HG03575 (cell line): ENCODE measurements at regions not wholly inside any gene's neighbourhood (a gene's known extent, or its start where the extent isn't known, plus 50 kb on each side); places are given as distances from the start of the nearest gene placed in this dataset.

Experiments used
- ATAC-seq: cut with Tn5 transposase; IDR thresholded peaks from one replicate; pipeline ENCODE4 v1.9.1; 2021; ENCODE audit not compliant: unreplicated experiment, insufficient number of reproducible peaks, low FRiP score; ENCODE audit errors: extremely low read depth

DNA sequence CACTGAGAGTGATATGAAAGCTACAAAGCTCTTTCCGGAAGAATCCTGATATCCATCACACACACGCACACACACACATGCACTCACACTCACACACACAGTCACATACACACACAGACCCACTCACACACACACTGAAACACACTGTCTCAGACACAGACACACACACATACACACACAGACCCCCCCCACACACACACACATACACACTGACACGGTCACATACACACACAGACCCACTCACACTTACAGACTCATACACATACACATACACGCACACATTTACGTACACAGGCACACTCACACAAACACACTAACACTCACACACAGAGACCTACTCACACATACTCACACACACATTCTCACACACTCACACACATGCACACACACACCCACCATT is 58.6 kb downstream of the LIG4 start:
- no peak for ATAC-seq

DNA sequence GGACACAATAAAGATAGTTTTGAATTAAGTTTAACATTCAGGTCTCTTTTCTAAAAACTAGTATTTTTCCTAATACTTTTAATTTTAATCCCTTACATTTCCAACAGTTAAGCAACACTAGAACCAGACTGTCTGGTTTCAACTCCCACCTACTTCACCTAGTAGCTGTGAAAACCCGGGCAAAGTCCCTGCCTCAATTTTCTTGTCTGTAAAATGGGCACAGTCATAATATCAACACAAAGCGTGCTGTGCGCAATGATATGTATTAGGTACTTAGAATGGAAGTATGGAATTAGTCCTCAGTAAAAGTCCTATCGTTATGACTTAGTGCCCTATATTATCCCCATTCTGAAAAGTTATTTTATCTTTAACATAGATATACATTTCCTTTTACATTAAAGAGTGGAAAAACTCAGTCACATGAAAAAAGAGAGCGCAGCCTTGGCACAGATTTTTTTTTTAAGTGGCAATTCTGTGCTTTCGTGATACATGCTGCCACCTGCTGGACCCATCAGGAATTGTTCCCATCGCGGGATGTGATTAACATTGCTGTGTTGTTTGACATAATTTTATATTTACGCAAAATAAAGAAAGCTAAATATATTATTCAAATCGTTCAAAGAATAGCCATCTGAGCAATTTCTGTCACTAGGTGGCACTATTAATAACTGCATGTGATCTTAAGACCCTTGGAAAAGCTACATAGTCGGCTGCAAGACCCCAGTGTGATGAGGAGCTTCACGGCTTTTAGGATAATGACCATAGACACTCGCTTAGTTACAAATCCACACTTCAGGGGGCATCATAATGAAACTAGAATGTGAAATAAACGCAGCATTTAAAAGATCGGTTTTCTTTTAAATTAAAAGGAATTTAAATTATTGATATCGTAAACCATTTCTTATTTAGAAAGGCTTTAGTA is 59.9 kb downstream of the LIG4 start:
- ATAC-seq = no peak

DNA sequence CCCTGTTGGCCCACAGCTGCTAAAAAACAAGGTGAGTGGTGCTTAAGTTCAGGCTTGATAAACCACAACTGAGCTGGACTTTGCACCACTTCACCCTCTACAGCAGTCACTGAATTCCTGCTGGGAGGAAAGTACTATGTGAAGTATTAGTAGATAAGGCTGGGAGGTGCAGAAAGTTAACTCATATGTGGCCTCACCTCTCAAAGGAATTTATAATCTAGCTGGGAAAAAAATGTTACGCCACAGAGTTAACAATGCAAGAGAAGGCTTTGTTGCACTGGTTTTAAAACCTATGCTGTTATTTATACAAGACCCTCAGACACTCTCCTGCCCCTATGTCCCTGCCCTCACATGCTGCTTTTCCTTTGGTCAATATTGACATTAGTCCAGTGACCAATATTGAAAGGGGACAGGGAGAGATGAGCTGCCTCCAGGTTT is 60.9 kb downstream of the LIG4 start:
- ATAC-seq = no peak

DNA sequence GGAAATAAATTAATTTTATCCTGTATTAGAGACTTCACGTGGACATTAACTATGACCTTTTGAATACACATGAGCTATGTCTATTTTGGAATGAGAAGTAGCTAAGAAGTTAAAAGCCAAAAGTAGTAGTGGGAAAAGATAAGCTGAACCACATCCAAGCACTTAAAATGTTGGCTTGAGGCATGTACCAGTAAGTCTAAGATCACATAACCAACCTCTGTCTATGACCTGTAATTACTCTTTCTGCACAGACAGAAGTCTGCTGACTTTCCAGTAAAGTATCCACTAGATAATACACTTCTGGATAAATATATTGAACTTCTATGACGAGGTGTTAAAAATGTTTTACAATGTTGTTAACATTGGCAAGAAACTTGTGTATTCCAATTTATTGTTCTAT is 68.7 kb downstream of the LIG4 start:
- no peak for ATAC-seq

DNA sequence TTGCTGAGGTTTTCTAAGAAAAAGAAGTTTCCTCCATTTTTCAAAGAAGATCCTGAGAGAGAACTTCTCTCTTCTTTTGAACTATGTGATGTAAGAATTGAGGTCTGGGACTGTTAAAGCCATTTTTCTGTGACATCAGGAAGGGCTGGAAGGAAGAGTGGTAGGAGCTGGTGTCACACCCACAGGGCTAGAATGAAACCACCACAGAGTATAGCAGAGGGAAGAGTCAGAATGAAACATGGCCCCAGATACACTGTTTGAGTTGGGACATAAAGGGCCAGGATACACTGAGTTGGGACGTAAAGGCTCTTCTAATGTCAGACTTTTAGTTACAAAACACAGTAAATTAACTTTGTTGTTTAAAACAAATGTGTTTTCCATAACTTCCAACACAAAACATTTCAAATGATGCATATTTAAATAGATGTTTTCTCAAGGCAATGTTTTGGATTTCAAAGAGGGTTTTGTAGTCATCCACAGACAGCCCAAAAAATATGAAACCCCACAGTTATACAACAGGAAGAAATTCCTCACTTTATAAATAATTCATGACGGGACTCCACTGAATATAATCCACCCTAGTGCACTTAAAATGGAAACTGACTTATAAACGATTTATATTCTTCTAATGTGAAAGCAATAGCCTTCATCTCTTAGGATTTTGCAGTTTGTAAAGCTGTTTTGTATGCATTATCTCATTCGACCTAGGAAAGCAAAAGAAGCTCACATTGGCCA is 72.5 kb downstream of the LIG4 start:
- ATAC-seq = no peak

GRCh38 chr13:108137176-108137575 is 78.2 kb downstream of the LIG4 start:
- ATAC-seq = no peak

DNA sequence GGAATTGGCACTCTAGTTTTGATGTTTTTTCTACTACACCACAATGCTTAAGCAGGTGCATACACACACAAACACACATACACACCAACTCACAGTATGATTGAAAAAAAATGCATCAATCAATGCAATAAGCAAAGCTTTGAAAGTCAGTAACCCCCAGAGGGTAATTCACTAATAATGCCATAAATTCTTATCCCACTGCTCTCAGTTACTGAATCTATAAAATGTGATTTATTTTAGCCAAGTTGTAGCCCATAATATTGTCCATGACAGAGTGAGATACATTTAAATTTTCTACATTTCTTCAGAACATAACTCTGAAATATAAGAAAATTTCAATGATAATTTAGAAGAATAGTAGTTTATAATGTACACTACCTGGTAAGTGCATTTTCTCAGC is 87.9 kb downstream of the LIG4 start:
- no peak for ATAC-seq

DNA sequence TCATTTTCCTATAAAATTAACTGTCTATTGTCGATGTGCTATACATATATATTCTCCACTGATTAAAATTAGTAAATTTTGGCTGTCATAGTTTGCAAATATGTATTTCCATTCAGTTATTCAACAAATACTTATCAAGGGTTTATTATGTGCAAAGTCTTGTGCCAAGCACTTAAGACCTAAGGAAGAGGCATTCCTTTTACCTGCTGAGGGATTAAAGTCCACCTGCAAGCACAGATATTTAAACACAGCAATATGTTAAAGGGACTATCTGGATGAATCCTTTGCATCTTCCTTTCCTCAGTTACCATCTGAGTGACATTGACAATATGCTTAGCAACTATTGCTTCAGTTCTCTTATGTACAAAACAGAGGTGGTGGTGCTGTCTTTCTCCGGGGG is 89.3 kb downstream of the LIG4 start:
- ATAC-seq = no peak

DNA sequence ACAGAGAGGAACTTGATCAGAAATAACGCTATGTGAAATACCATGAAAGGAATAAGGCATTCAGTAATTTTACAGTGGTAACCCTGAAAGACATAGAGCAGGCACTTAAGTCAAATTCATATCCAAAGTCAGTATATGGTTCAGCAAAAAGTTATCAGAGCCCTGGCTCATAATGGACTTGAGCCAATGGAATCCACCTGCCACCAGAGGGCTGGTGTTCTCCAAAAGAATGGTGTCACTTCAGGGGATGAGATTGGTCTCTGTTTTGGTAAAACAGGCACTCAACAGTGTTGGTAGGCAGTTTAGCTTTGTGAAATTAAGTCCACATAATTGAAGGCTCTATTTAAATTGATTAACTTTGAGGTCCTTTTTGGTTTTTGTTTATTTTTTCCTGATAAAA is 93.9 kb downstream of the LIG4 start:
- no peak for ATAC-seq

- ATAC-seq = no peak
Observed at GRCh38 chr13:108120856-108121255, 94.5 kb downstream of the LIG4 start.

DNA sequence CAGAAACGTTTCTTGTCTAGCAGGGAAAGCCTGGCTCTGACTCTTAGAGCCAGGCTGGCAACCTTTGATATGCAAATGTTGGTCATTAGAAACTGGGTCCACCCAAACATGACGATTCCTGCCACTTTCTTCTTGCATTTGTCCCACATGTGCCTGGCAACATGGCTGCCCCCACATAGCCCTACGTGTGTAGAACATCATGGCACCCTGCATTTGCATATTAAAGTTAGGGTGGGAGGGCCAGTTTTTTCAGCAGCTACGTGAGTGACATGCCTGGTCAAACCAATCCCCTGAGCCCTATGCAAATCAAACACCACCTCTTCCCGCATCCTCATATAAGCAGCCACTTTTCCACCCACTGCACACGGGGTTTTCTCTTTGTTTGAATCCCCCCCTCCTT is 95.0 kb downstream of the LIG4 start:
- no peak for ATAC-seq

DNA sequence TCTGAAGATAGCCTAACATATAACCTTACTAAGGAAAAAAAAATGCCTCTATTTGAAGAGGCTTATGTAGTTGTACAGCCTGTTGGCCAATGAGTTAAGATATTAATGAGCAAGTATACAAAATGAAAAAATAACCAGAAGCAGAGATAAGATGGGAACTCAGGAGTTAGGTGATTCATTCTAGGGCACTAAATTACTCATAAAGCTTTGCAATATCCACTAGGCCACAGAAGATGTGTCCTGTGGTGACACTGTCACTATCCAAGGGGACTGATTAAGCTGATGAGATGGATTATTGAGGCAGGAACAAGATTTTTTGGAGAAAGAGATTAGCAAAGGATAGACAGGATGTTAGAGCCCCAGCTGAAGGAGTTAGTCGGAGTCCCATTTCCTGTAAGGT is 99.6 kb downstream of the LIG4 start:
- no peak for ATAC-seq

GRCh38 chr13:108113407-108113806 is 101.9 kb downstream of the LIG4 start:
- no peak for ATAC-seq

DNA sequence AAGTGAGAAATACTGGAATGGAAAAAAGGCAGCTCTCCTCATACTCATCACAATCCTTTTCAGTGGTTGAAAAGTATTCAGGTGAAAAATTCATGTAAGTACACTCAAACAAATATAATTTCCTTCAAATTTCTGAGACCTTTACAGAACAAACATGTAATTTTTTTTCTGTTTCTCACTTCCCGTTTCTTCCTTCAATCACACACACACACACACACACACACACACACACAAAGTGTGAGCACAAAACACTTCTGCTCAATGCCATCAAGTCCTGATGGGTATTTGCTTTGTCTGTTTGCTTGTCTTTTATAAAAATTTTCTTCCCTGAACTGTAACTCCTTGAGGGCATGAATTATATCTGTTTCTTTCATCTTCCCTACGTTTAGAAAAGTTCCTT is 110.6 kb downstream of the LIG4 start:
- no peak for ATAC-seq

DNA sequence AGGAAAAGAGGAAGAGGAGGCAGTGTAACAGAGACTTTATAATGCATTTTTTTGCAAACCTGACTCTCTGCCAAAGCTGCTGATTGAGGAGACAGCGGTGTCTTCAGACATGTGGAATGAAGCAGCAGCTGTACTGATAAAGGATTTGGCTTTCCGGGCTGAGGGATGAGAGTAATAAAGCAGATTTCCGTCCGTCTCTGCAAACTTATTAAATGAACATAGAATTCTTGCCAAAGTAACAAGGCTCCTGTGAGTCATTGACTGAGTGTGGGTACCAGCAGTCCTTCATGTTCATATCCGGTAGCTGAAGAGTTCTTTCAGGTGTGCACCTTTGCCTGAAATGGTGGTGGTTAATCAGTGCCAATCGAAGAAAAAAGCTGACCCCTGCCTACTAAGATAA is 112.6 kb downstream of the LIG4 start:
- no peak for ATAC-seq

DNA sequence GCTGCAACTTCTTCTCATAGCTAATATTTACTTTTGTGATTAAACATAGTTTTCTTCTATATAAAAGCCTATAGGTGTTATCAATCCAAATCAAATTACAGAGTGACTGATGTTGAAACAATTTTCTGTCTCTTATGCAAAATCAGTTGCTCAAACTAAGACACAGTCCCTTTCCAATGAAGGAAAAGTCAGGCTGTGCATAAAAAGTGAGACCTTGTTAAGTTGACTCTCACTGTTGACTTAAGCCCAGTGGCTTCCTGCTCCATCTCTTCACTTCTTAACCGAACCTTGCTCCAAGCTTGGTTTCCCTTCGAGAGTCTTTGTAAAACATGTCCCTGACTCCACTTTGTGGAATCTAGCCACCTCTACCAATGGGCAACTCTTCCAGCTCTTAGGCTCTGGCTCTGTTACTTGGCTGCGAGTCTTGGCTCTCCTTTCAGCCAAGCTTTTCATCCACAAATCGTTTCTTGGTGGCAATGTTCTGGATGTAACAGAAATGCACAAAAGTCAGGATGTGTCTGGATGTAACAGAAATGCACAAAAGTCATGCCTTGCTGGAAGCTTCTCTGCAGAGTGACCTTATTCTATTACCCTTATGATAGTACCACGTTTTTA is 118.9 kb downstream of the LIG4 start:
- ATAC-seq = no peak

DNA sequence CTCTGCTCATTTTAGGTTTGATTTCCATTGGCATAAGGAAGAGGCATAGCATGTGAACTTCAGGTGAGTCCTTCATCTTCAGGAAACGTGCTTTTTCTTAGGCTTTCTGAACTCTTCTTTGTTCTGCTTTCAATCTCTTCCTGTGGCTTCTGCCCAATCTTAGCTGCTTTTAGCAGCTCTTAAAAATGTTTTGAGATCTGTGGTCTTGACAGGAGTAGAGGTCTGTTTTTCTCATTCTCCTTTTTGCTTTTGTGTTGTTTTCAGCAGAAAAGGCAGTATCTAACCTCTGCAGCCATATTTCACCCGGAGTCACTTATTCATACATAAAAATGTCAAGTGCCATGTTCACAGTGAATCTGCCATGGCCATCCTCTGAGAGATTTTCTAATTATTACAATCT is 120.3 kb downstream of the LIG4 start:
- ATAC-seq = no peak

- ATAC-seq = no peak
Observed at GRCh38 chr13:108093616-108094015, 121.7 kb downstream of the LIG4 start.

DNA sequence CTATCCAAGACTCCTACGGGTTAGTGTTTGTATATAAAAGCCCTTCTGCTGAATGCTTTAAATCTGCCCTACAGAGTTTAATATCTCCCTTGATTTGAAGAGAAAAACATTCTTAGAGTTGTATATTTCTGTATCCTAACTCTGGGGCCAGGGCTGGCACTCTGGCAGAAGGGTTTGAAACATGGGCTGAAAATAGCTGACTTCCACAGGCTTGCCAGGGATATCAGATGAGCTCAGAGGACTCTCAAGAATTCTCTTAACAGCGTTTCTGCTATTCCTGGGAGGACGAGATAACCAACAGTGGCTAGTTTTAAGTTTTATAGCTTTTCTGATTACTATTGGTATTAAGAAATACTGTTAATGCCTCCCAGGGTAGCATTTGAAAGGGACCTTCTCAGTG is 127.5 kb downstream of the LIG4 start:
- ATAC-seq = no peak

DNA sequence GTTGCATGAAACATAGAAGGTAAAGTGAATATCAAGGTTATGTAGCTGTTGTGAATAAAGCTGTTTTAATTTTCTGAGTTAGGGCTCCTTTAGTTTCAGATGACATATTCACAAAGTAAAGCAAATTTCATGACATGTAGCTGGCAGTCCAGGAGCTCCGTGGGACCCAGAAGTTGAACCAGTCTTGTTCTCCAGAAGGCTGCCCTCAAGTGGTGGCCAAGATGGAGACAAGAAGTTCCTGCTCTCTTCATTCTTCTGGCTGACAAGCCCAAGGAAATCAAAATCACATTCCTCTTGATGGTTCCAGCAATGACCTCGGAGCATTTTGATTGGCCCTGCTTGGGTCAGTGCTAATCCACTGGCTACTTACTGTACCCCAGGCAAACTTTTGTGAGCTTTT is 128.7 kb downstream of the LIG4 start:
- ATAC-seq = no peak
